ENCODE measurements at regions not wholly inside any gene's neighbourhood (a gene's known extent, or its start where the extent isn't known, plus 50 kb on each side); places are given as distances from the start of the nearest gene placed in this dataset.

DNA sequence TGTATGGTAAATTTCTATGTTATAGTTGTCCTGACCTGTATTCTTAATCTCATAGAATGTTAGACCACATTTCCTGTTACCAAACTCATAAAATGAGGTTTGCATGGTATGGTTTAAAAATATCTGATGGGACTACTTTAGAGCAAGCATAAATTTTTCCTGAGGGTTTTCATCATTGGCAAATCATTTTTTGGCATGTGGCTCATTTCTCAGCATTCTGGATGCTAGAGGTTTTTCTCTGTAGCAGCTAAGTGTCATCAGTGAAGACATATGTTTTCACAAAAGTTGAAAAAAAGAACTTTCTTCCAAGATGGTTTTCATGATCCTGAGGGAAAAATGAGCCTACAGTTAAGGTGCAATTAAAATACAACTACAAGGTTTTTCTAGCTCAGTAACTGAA lies 503.5 kb upstream of the FAM47C start:
- TF ChIP-seq, protein P1, sequence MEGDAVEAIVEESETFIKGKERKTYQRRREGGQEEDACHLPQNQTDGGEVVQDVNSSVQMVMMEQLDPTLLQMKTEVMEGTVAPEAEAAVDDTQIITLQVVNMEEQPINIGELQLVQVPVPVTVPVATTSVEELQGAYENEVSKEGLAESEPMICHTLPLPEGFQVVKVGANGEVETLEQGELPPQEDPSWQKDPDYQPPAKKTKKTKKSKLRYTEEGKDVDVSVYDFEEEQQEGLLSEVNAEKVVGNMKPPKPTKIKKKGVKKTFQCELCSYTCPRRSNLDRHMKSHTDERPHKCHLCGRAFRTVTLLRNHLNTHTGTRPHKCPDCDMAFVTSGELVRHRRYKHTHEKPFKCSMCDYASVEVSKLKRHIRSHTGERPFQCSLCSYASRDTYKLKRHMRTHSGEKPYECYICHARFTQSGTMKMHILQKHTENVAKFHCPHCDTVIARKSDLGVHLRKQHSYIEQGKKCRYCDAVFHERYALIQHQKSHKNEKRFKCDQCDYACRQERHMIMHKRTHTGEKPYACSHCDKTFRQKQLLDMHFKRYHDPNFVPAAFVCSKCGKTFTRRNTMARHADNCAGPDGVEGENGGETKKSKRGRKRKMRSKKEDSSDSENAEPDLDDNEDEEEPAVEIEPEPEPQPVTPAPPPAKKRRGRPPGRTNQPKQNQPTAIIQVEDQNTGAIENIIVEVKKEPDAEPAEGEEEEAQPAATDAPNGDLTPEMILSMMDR (IDR thresholded peaks at IDR 0.05; ENCODE audit: unreplicated experiment in 3 of 3), result no peak
- Mint-ChIP-seq H3K4me3 (no peak overlapping the region), H3K27ac (no peak overlapping the region), H3K27me3 (ENCODE audit: low read depth) (no peaks in the 10 kb centered on the region), H3K9me3 (peaks cover 40% of the 10 kb centered on the region), H3K4me1 (no peaks in the 10 kb centered on the region), H3K36me3 (ENCODE audit: low read depth) (no peaks in the 10 kb centered on the region)

DNA sequence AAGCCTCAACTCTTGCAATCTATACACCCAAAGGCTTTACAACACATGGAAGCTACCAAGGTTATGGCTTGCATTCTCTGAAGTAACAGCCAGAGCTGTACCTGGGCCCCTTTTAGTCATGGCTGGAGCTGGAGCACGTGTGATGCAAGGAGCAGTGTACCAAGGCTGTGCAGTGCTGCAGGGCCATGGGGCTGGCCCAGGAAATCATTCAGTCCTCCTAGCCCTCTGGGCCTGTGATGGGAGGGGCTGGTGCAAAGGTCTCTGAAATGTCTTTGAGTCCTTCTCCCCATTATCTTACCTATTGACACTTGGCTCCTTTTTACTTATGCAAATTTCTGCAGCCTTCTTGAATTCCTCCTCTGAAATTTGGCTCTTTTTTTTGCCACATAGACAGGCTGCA lies 500.1 kb upstream of the FAM47C start:
- Mint-ChIP-seq H3K27ac (no peak overlapping the region), H3K36me3 (ENCODE audit: low read depth) (no peaks in the 10 kb centered on the region), H3K9me3 (peaks cover 30% of the 10 kb centered on the region), H3K27me3 (ENCODE audit: low read depth) (no peaks in the 10 kb centered on the region), H3K4me1 (no peaks in the 10 kb centered on the region), H3K4me3 (no peak overlapping the region)
- TF ChIP-seq, protein P1 (IDR thresholded peaks at IDR 0.05; ENCODE audit: unreplicated experiment in 3 of 3), result no peak

DNA sequence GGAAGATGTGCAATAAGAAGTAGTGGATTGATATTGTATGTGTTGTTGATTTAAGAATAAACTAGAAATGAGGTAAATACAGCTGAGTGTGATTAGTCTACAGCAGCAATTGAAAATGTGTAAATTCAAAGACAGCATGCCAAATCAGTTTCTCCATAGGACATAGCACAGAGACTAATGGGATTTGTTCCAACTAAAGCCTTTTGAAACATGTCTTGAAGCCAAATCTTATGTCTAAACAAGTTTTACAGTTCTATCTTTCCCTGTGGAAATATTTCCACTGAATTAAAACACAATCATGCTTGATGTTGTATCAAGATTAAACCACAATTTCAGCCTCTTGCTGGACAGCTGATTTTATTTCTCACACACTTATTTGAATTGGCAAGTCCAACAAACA lies 497.4 kb upstream of the FAM47C start:
- no peak overlapping the region for H3K4me3 Mint-ChIP-seq
- H3K27ac Mint-ChIP-seq, result no peak overlapping the region
- H3K9me3 Mint-ChIP-seq, result peaks cover 25% of the 10 kb centered on the region
- H3K27me3 Mint-ChIP-seq (ENCODE audit: low read depth), result no peaks in the 10 kb centered on the region
- H3K4me1 Mint-ChIP-seq, result no peaks in the 10 kb centered on the region
- TF ChIP-seq, protein P1 (IDR thresholded peaks at IDR 0.05; ENCODE audit: unreplicated experiment in 3 of 3), result no peak
- no peaks in the 10 kb centered on the region for H3K36me3 Mint-ChIP-seq (ENCODE audit: low read depth)

DNA sequence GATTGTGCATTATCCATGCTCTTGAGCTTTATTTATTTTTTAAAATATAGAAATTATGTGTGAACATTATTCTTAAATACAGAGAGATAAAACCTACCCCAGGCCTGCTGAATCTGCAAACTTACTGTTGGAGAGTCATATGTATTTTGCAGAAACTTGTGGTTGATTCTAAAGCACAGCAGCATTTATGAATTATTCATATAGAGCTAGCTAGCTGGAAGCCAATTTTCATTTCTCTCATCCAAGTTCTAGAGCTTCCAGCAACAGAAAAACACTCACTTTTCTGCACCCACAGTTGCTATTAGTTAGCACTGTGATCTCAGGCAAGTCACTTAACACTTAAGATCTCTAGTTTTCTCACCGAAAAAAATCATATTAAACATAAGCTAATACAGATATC lies 479.5 kb upstream of the FAM47C start:
- Mint-ChIP-seq H3K9me3 (peaks cover 7% of the 10 kb centered on the region), H3K27me3 (ENCODE audit: low read depth) (no peaks in the 10 kb centered on the region), H3K4me3 (no peak overlapping the region), H3K27ac (no peak overlapping the region), H3K4me1 (no peaks in the 10 kb centered on the region), H3K36me3 (ENCODE audit: low read depth) (no peaks in the 10 kb centered on the region)
- TF ChIP-seq, protein P1 (IDR thresholded peaks at IDR 0.05; ENCODE audit: unreplicated experiment in 3 of 3), result no peak

DNA sequence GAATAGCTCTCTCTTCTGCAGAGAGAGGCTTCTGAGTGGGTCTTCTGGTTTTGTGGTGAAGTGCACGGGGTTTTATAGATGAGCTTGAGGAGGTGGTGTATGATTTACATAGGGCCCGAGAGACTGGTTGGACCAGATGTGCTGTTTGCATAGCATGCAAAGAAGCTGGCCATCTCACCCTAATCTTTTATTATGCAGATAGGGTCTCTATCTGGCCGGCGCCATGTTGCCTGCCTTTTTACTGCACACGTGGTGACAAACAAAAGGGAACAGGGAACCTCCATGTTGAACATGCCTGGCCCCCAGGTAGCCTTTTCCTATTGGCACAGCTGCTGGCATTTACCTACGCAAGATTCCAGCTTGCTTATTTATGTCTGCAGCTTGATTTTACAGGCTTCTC lies 473.3 kb upstream of the FAM47C start:
- no peaks in the 10 kb centered on the region for H3K36me3 Mint-ChIP-seq (ENCODE audit: low read depth)
- H3K4me1 Mint-ChIP-seq, result no peaks in the 10 kb centered on the region
- H3K27ac Mint-ChIP-seq, result no peak overlapping the region

DNA sequence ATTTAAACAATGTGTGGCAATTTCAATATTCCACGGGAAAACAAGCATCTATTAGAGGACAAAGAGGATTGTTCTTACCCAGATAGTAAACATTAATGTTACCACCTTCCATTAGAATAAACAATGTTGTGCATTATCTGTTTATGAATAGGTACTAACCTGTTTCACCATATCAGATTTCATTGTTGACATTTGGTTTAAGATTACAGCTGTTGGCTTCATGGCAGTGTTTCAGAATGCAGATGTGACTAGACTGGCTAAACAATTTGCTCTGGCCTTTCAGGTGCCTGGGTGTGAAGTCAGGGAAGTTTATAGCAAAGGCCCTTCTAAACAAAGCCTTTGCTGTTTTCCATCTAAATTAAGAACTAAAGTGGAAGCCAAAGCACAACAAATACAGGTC lies 464.7 kb upstream of the FAM47C start:
- H3K36me3 Mint-ChIP-seq (ENCODE audit: low read depth), result no peaks in the 10 kb centered on the region
- H3K27me3 Mint-ChIP-seq (ENCODE audit: low read depth), result no peaks in the 10 kb centered on the region
- no peak overlapping the region for H3K4me3 Mint-ChIP-seq
- no peak overlapping the region for H3K27ac Mint-ChIP-seq
- H3K4me1 Mint-ChIP-seq, result no peaks in the 10 kb centered on the region
- peaks cover 8% of the 10 kb centered on the region for H3K9me3 Mint-ChIP-seq
- TF ChIP-seq, protein P1 (IDR thresholded peaks at IDR 0.05; ENCODE audit: unreplicated experiment in 3 of 3), result no peak

More for the DNA sequence above, 473.3 kb upstream of the FAM47C start:
- Mint-ChIP-seq H3K27me3 (ENCODE audit: low read depth) (no peaks in the 10 kb centered on the region), H3K4me3 (no peak overlapping the region), H3K9me3 (peaks cover 11% of the 10 kb centered on the region)
- TF ChIP-seq, protein P1 (IDR thresholded peaks at IDR 0.05; ENCODE audit: unreplicated experiment in 3 of 3), result no peak

Data from nephron (organoid).